GM12878 (cell line): ENCODE measurements at regions not wholly inside any gene's neighbourhood (a gene's known extent, or its start where the extent isn't known, plus 50 kb on each side); places are given as distances from the start of the nearest gene placed in this dataset.
"Not testable (repeated sequence)": the region's sequence is repeated elsewhere in the genome, so short reads cannot be mapped to it uniquely, and the experiment has no call there.

ENCODE experiments used
- ATAC-seq: fragments of 200-7000 bp; cut with Tn5 transposase; 3 replicates; pipeline ENCODE4 v1.9.1; 2020; ENCODE audit warnings: mild to moderate bottlenecking, moderate library complexity
- BruUV-seq: library from RNA; stranded (reverse); fragments of 400-500 nt; replicated peaks from 2 replicates; lab custom pipeline; 2021; lab: Mats Ljungman, UMichigan
- CTCF ChIA-PET: fragments of 300-600 bp; sonication (Branson Sonifier 250); formaldehyde crosslinking; extraction: SDS; loops from one replicate; lab custom pipeline; 2021; ENCODE audit warnings: inconsistent platforms; lab: Yijun Ruan, JAX
- POLR2A ChIA-PET: fragments of 350-600 bp; formaldehyde crosslinking; extraction: SDS; loops from one replicate; lab custom pipeline; 2021; ENCODE audit warnings: inconsistent platforms; lab: Charles Lee
- RAD21 ChIA-PET: fragments of 300-600 bp; sonication (Branson Sonifier 250); formaldehyde crosslinking; loops from one replicate; lab custom pipeline; 2023; ENCODE audit warnings: antibody characterized with exemption; ENCODE audit not compliant: unreplicated experiment; lab: Charles Lee
- SMC1A ChIA-PET: fragments of 300-600 bp; sonication (Branson Sonifier 250); formaldehyde crosslinking; loops from one replicate; lab custom pipeline; 2023; ENCODE audit not compliant: unreplicated experiment, uncharacterized antibody; lab: Charles Lee
- DNase-seq: peaks from one replicate; pipeline ENCODE4 v3.0.0-alpha.2; 2011; ENCODE audit warnings: low read depth, low spot score
- FAIRE-seq: peaks from 3 replicates; lab custom pipeline; 2011; peaks lifted over from hg19 to GRCh38; lab: Jason Lieb, UNC
- H2AFZ ChIP-seq: 2 replicates; pipeline ENCODE4 v1.6.0; 2011; ENCODE audit warnings: low read depth, low read length, control low read depth; ENCODE audit not compliant: control insufficient read depth
- H3K27ac ChIP-seq: 2 replicates; pipeline ENCODE4 v1.5.1; 2011; ENCODE audit warnings: control low read depth; ENCODE audit not compliant: control insufficient read depth, insufficient read depth
- H3K27me3 ChIP-seq, 2 experiments: replicated peaks in 1 of 2; 2 replicates each; pipeline versions ENCODE4 v1.6.0 to v1.6.1; 2011; ENCODE audit warnings: low read length in 1 of 2; ENCODE audit not compliant: control insufficient read depth in 2 of 2, insufficient read depth in 2 of 2
- H3K36me3 ChIP-seq, 2 experiments: 2 replicates each; pipeline ENCODE4 v1.5.1; 2011; ENCODE audit warnings: low read length in 1 of 2; ENCODE audit not compliant: control insufficient read depth in 2 of 2, insufficient read depth in 2 of 2
- H3K4me1 ChIP-seq: 2 replicates; pipeline ENCODE4 v1.6.1; 2011; ENCODE audit warnings: mild to moderate bottlenecking, low read length, moderate library complexity, mixed read lengths; ENCODE audit not compliant: control insufficient read depth, insufficient read depth
- H3K4me2 ChIP-seq: 2 replicates; pipeline ENCODE4 v1.6.0; 2011; ENCODE audit warnings: control low read depth; ENCODE audit not compliant: control insufficient read depth, insufficient read depth
- H3K4me3 ChIP-seq: fragments of 200-600 bp; sonication (generic); 2 replicates; pipeline ENCODE4 v1.5.1; 2016
- H3K79me2 ChIP-seq: 2 replicates; pipeline ENCODE4 v1.6.0; 2011; ENCODE audit warnings: low read length; ENCODE audit not compliant: control insufficient read depth, insufficient read depth
- H3K9ac ChIP-seq: 2 replicates; pipeline ENCODE4 v1.8.0; 2011; ENCODE audit warnings: low read length, control low read depth, mixed read lengths; ENCODE audit not compliant: control insufficient read depth, insufficient read depth
- H3K9me3 ChIP-seq: replicated peaks from 3 replicates; pipeline ENCODE4 v1.5.1; 2011; ENCODE audit warnings: mild to moderate bottlenecking, low read length; ENCODE audit not compliant: control insufficient read depth, insufficient read depth
- H4K20me1 ChIP-seq: 2 replicates; pipeline ENCODE4 v1.6.0; 2011; ENCODE audit not compliant: control insufficient read depth, insufficient read depth
- CBFB ChIP-seq: IDR thresholded peaks from 2 replicates; pipeline ENCODE4 v1.6.1; 2016; ENCODE audit warnings: antibody characterized with exemption, low read depth
- CHD4 ChIP-seq: fragments of 200-600 bp; sonication (generic); IDR thresholded peaks from 2 replicates; pipeline ENCODE4 v1.6.1; 2016; ENCODE audit warnings: mild to moderate bottlenecking
- IRF5 ChIP-seq: fragments of 450-650 bp; IDR thresholded peaks from 2 replicates; pipeline ENCODE4 v1.6.1; 2017; ENCODE audit warnings: borderline replicate concordance
- SREBF1 ChIP-seq: IDR thresholded peaks from 2 replicates; pipeline ENCODE4 v1.6.1; 2012; ENCODE audit warnings: mild to moderate bottlenecking, low read length
- WRNIP1 ChIP-seq: IDR thresholded peaks from 2 replicates; pipeline ENCODE4 v1.6.1; 2011; ENCODE audit warnings: low read depth, low read length, improper control_type of control experiment, borderline replicate concordance
- ZNF687 ChIP-seq: fragments of 450-650 bp; IDR thresholded peaks from 2 replicates; pipeline ENCODE4 v1.6.1; 2017; ENCODE audit warnings: mild to moderate bottlenecking, moderate library complexity
- WGBS: methylation state at CpG from one replicate; pipeline ENCODE4 v1.1.6; 2016; ENCODE audit warnings: low lambda C conversion rate; ENCODE audit not compliant: insufficient replicate concordance, insufficient coverage; ENCODE audit errors: missing lambda C conversion rate; 5-methylcytosine and 5-hydroxymethylcytosine counted together
- in situ Hi-C: fragments of 300-500 bp; cut with MboI; formaldehyde crosslinking; loops from 9 replicates; pipeline ENCODE4 v1.14.3; 2018; ENCODE audit warnings: mixed read lengths
- intact Hi-C: fragments of 100-400 bp; cut with micrococcal nuclease; formaldehyde crosslinking; loops from one replicate; pipeline ENCODE4 v1.14.2; 2022; ENCODE audit not compliant: unreplicated experiment

GRCh38 chr3:4071481-4072184 lies 231.5 kb upstream of the SETMAR start (continued):
- TF ChIP-seq ZNF687 = no peak
- TF ChIP-seq SREBF1 = no peak
- TF ChIP-seq CHD4 = no peak
- TF ChIP-seq CBFB = no peak
- TF ChIP-seq WRNIP1 = no peak
- TF ChIP-seq IRF5 = no peak

GRCh38 chr3:4077278-4077677 lies 225.9 kb upstream of the SETMAR start:
- H3K79me2 ChIP-seq, RAD21 ChIA-PET, H3K4me3 ChIP-seq, FAIRE-seq, DNase-seq, intact Hi-C loops, H2AFZ ChIP-seq, ATAC-seq, POLR2A ChIA-PET, H3K9me3 ChIP-seq, H3K9ac ChIP-seq, H3K27me3 ChIP-seq, H3K4me1 ChIP-seq, H3K4me2 ChIP-seq, H3K27ac ChIP-seq, BruUV-seq, SMC1A ChIA-PET, in situ Hi-C loops, H3K36me3 ChIP-seq, H4K20me1 ChIP-seq: not testable (repeated sequence)
- CTCF ChIA-PET = interaction anchor here (1.2 kb wide), 1 partner anchor 10 kb away, joined by 3 read pairs; no protein-coding TSS in a partner anchor
- 41% methylated on average over 2 of the region's 2 CpGs for WGBS
